KMS-11 (cell line): ENCODE measurements at regions not wholly inside any gene's neighbourhood (a gene's known extent, or its start where the extent isn't known, plus 50 kb on each side); places are given as distances from the start of the nearest gene placed in this dataset.

ENCODE experiments used
- H2AFZ ChIP-seq: fragments of 200-600 bp; sonication (generic); 2 replicates; pipeline ENCODE4 v1.6.1; 2016; ENCODE audit warnings: antibody characterized with exemption, mixed run types, low read depth
- H3K27ac ChIP-seq: fragments of 200-600 bp; sonication (generic); 2 replicates; pipeline ENCODE4 v1.6.1; 2016; ENCODE audit warnings: mild to moderate bottlenecking, mixed run types
- H3K27me3 ChIP-seq: fragments of 200-600 bp; sonication (generic); 2 replicates; pipeline ENCODE4 v1.6.1; 2017; ENCODE audit warnings: mild to moderate bottlenecking, low read depth, mixed run types, moderate library complexity; ENCODE audit not compliant: insufficient read depth
- H3K36me3 ChIP-seq: fragments of 200-600 bp; sonication (generic); 2 replicates; pipeline ENCODE4 v1.6.1; 2017; ENCODE audit warnings: mild to moderate bottlenecking, mixed run types; ENCODE audit not compliant: insufficient read depth
- H3K4me1 ChIP-seq: fragments of 200-600 bp; sonication (generic); 2 replicates; pipeline ENCODE4 v1.6.1; 2016; ENCODE audit warnings: mild to moderate bottlenecking, low read depth, mixed run types; ENCODE audit not compliant: poor library complexity, severe bottlenecking
- H3K4me2 ChIP-seq: fragments of 200-600 bp; sonication (generic); 2 replicates; pipeline ENCODE4 v1.7.0; 2016; ENCODE audit warnings: mild to moderate bottlenecking, mixed run types
- H3K4me3 ChIP-seq: fragments of 200-600 bp; sonication (generic); IDR thresholded peaks from 2 replicates; pipeline ENCODE4 v1.6.1; 2017; ENCODE audit warnings: low read depth, low read length, mixed read lengths; ENCODE audit not compliant: insufficient read depth
- H3K79me2 ChIP-seq: fragments of 200-600 bp; sonication (generic); 2 replicates; pipeline ENCODE4 v1.6.1; 2016; ENCODE audit warnings: low read depth, mixed run types; ENCODE audit not compliant: insufficient read depth
- H3K9ac ChIP-seq: fragments of 200-600 bp; sonication (generic); 2 replicates; pipeline ENCODE4 v1.6.1; 2016; ENCODE audit warnings: mild to moderate bottlenecking, mixed run types
- H4K20me1 ChIP-seq: fragments of 200-600 bp; sonication (generic); 2 replicates; pipeline ENCODE4 v1.6.1; 2016; ENCODE audit warnings: mild to moderate bottlenecking, mixed run types; ENCODE audit not compliant: insufficient read depth
- CTCF ChIP-seq: fragments of 200-600 bp; sonication (generic); conservative IDR thresholded peaks from 2 replicates; pipeline ENCODE4 v1.6.1; 2017; ENCODE audit warnings: low read depth, mild to moderate bottlenecking, antibody characterized with exemption, low read length, moderate library complexity, mixed read lengths

DNA sequence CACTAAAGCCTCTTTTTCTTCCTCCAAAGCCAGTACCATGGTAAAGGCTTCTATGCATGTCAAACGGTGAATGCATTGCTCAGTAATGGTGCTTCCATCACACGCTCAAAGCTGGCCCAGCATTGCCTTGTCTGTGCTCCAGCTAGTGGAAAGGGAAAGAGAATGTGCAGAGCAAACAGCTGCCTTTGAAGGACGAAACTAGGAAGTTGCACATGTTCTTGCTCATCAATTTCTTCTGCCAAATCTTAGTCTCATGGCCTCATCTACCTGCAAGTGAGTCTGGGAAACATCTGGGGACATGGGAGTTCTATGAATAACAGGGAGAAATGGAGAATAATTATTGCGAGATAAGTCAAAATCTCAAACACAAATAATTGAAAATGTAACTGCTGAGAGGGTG is 216.5 kb upstream of the SSTR4 start:
- Histone ChIP-seq H3K9ac (no peak overlapping the region), H3K27ac (no peak overlapping the region), H3K36me3 (no peaks in the 10 kb centered on the region), H3K4me1 (no peaks in the 10 kb centered on the region), H3K4me2 (no peak overlapping the region), H3K79me2 (no peaks in the 10 kb centered on the region), H2AFZ (no peak overlapping the region), H4K20me1 (no peaks in the 10 kb centered on the region), H3K4me3 (no peak overlapping the region), H3K27me3 (no peaks in the 10 kb centered on the region)
- no peak for TF ChIP-seq CTCF

DNA sequence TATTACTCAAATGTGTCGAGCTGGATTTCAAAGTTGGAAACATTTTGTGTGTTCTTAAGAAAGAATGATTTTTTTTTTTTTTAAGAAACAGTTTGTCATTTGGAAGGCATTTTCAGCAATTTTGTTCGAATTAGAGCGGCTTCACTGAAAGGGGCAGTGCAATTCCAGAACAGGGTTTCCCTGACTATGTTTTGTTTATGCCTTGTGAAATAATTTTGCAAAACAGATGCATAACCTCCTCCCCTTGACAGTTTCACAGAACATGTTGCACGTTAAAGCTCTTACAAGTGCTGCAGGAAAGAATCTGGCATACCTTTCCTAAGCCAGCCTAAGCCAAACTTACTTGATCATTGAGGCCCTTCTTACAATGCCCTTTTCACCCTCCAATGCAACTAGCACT is 216.0 kb upstream of the SSTR4 start:
- no peak overlapping the region for H3K4me2 ChIP-seq

GRCh38 chr20:22819784-22820183 is 215.3 kb upstream of the SSTR4 start:
- Histone ChIP-seq H3K9ac (no peak overlapping the region), H3K27ac (no peak overlapping the region), H3K4me1 (no peaks in the 10 kb centered on the region), H3K4me3 (no peak overlapping the region), H3K36me3 (no peaks in the 10 kb centered on the region), H3K27me3 (no peaks in the 10 kb centered on the region), H4K20me1 (no peaks in the 10 kb centered on the region), H3K79me2 (no peaks in the 10 kb centered on the region), H3K4me2 (no peak overlapping the region), H2AFZ (no peak overlapping the region)
- TF ChIP-seq CTCF = no peak

More for the DNA sequence above, 216.0 kb upstream of the SSTR4 start:
- Histone ChIP-seq H3K79me2 (no peaks in the 10 kb centered on the region), H2AFZ (no peak overlapping the region), H3K27me3 (no peaks in the 10 kb centered on the region), H3K4me3 (no peak overlapping the region), H4K20me1 (no peaks in the 10 kb centered on the region), H3K36me3 (no peaks in the 10 kb centered on the region), H3K27ac (no peak overlapping the region), H3K4me1 (no peaks in the 10 kb centered on the region), H3K9ac (no peak overlapping the region)
- TF ChIP-seq CTCF = no peak

DNA sequence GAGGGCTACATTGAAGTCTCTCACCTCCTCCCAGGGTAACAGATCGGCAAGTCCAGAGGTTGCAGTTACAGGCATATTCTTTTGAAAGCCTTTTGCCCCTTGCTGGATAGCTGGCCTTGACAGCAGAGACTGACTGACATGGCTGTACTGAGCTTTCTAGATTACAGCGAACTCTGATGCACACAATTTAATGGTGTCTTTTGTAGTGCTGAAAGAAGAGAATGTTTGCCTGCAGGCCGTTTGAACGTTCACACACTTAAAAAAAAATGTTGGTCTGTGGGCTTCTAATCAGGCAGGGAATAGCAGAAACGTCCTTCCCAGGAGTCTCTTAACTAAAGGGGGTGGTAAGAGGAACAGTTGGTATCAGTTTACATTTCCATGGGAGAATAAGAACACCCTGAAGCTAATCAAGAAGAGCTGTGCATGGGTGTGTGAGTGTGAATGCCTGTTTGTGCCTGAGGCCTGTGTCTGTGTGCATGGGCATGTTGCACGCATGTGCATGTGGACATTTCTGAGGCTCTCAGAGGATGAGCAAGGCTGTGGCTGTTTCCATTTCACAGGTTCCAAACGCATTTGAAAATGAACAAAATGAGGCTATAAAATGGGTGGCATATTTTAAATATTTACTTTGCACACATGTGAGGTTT is 213.9 kb upstream of the SSTR4 start:
- H3K9ac ChIP-seq = no peak overlapping the region
- no peaks in the 10 kb centered on the region for H3K27me3 ChIP-seq
- H4K20me1 ChIP-seq = no peaks in the 10 kb centered on the region
- H3K4me1 ChIP-seq = no peaks in the 10 kb centered on the region
- no peak overlapping the region for H3K27ac ChIP-seq
- no peak for TF ChIP-seq CTCF
- H3K36me3 ChIP-seq = no peaks in the 10 kb centered on the region
- H3K4me2 ChIP-seq = no peak overlapping the region
- H3K4me3 ChIP-seq = no peak overlapping the region
- H2AFZ ChIP-seq = no peak overlapping the region
- H3K79me2 ChIP-seq = no peaks in the 10 kb centered on the region
